NCI-H1930 (cell line): ENCODE measurements at regions not wholly inside any gene's neighbourhood (a gene's known extent, or its start where the extent isn't known, plus 50 kb on each side); places are given as distances from the start of the nearest gene placed in this dataset.
"Not testable (repeated sequence)": the region's sequence is repeated elsewhere in the genome, so short reads cannot be mapped to it uniquely, and the experiment has no call there.

Experiments used
- DNase-seq, 2 experiments: peaks; one replicate each; lab custom pipeline; 2025; lab: John Stamatoyannopoulos, UW

DNA sequence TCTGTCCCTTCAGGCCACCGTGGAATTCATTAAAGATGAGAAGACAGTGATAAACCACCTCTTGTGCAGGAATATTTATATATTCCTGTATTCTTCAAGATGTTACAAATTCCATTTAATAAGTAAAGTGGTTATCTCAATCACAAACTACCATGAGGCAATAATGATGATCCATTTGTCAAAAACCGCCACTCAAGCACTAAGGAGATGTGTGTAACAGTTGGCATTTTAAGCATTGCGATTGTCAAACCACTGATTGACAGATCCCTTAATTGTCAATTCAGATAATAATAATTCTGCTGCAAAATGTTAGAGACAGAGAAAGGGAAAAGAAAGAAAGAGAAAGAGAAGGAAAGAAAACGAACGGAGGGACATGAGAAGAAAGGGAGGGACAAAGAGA lies 476.1 kb upstream of the RBFOX1 start:
- no peak for DNase-seq

- DNase-seq, result no peak
Measured at GRCh38 chr16:6853565-6853964, 479.1 kb upstream of the RBFOX1 start.

- no peak for DNase-seq
Measured at GRCh38 chr16:6852643-6853225, 479.9 kb upstream of the RBFOX1 start.

DNA sequence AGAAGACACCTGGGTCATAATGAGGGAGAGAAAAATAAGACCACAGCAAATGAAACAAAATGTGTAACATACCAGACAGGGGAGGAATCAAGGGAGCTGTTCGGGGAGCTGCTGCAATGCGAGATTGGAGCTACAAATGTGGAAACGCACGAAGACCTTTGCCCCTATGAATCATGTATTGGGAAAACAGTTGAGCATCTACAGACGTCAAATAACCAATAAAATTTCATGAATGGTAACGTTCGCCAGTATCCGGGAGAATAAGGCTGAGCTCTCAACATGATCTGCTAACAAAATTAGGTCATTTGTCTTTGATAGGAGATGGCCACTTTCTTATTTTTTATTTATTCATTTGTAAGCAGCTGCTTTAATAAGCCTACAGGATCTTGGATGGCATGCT lies 486.2 kb upstream of the RBFOX1 start:
- DNase-seq, result no peak

- DNase-seq, result no peak
Measured at GRCh38 chr16:6841392-6841791, 491.3 kb upstream of the RBFOX1 start.

DNA sequence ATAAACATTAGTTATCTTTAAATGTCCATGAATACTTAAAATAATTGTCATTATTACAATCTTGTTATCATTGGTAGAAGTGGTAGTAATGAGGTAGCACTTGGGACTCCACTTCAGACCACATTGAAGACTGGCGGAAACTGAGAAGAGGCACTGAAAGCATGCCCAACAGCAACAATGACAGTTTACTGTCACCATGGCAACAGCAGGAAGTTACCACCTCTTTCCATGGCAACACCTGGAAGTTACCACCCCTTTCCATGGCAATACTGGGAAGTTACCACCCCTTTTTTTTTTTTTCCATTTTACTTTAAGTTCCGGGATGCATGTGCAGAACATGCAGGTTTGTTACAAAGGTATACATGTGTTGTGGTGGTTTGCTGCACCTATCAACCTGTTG lies 494.9 kb upstream of the RBFOX1 start:
- DNase-seq, result no peak

GRCh38 chr16:6836766-6837165 lies 495.9 kb upstream of the RBFOX1 start:
- DNase-seq, result no peak

GRCh38 chr16:6835941-6836340 lies 496.7 kb upstream of the RBFOX1 start:
- DNase-seq, result no peak

- no peak for DNase-seq
Measured at GRCh38 chr16:6835516-6835915, 497.1 kb upstream of the RBFOX1 start.

DNA sequence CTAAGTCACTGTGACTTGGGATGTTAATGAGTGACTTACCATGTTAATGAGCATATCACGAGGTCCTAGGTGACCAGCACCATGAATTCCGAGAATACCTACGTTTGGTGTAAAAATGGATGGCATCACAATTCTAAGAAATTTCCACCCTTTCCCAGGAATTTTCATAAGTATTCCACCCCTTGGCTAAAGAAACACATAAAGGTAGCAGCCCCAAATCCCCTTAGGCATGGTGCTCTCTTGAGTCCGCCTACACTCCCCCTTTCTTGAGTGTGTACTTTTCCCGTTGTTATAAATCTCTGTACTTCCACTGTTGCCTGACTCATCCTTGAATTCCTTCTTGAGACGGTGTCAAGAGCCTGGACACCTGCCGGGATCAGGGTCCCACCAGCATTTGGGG lies 504.0 kb upstream of the RBFOX1 start:
- no peak for DNase-seq

DNA sequence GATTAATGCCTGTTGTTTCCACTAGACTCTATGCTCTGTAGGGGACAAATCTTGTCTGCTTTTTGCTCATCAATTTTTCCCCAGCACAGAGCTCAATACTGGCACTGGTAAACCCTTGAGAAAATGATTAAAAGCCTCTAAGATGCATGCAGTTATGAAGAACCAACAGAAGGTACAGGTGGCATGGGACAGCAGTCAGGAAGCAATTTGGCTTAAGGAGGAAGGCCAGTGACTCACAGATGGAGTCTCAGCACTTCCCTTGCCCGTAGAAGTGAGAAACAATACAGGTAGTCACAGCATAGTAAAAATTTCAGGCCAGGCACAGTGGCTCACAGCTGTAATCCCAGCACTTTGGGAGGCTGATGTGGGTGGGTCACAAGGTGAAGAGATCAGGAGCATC lies 504.7 kb upstream of the RBFOX1 start:
- DNase-seq, result no peak

DNA sequence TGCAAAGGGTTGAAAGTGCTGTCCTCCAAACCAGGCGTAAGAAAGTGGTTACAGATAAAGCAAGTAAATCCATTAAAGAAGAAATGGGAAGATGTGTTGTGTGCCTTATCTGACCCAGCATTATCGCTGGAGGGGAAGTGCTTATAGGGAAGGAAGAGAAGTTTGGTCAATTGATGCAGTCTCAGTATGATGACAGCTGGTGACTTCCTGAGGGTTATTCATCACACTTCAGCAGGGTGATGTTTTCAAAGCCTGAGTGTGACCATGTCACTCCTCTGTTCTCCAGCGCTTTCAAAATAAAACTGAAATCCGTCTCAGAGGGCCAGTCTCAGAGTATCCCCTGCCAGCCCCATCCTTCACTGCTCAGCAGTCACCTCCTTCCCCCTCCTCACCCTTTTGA lies 505.4 kb upstream of the RBFOX1 start:
- DNase-seq, result no peak

- DNase-seq, result no peak
Measured at GRCh38 chr16:6822041-6822440, 510.6 kb upstream of the RBFOX1 start.

DNA sequence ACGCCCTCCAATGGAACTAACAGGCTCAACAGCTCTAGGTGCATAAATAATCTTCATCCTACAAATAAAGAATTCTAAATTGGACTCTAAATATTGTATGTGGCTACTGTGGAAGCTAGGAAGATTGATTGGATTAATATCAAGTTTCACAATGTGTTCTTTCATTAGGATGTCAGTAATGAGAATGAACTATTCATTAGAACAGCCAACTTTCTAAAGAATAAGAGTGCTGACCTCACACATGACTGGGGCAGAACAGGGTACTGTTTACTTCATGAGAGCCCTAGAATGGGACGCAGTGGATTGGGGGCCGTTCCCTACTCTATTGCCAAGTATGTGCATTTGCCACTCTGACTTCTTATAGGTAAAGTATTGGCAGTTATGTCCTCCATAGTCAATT lies 528.2 kb upstream of the RBFOX1 start:
- no peak for DNase-seq

DNA sequence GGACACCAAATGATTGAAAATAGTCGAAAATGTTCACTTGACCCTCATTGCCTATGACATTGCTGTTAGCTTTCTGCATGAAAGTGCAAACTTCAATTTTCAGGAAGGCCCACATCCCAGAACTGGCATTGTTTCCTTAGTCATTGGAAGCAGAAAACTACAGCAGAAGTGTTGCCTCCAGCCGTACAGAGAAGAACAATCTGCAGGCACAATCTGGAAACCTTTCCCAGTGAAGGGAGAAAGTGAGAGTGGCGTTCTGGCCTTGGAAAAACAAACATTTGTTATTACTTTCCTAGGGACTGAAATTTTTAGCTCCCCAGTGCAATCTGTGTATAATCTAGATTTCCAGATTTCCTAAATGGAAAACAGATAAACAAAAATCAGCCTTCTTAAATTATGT lies 529.5 kb upstream of the RBFOX1 start:
- no peak for DNase-seq

GRCh38 chr16:6797223-6797622 lies 535.4 kb upstream of the RBFOX1 start:
- no peak for DNase-seq

DNA sequence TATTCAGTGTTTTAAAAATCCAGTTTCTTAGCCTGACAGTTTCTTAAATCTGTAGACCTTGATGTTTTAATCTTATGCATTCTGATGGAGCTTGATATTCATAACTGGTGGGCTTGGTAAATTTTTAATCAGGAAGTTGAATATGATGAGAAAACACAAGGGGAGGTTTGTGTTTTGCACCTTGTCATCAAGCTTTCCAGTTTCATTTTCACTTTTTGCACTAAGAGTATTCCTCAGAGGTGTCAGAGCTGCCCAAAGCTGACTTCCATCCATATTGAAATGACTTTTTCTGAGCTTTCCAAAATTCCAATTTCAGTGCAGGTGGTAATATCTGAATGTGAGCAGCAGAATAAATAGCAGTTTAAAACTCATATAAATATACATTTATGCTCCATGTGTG lies 555.0 kb upstream of the RBFOX1 start:
- DNase-seq, result no peak

DNA sequence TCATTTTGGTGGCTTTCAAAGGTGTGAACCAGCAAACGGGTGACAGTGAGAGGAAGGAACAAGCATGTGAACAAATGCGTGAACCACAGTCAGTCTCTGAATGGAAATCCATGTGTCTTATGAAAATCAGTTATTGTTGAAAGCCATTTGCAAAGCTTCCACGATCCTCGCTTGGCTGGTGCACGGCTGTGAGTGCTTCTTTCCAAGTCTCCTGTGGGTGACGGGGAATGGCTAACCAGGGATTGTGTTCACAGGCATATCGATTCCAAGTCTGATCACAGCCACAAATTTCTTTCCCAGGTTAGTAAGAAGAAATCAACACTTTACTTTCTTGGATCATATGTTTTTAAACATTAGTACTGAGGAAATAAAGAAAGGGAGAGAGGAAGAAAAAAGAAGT lies 556.9 kb upstream of the RBFOX1 start:
- DNase-seq, result no peak

GRCh38 chr16:6771956-6772355 lies 560.7 kb upstream of the RBFOX1 start:
- DNase-seq, result no peak

DNA sequence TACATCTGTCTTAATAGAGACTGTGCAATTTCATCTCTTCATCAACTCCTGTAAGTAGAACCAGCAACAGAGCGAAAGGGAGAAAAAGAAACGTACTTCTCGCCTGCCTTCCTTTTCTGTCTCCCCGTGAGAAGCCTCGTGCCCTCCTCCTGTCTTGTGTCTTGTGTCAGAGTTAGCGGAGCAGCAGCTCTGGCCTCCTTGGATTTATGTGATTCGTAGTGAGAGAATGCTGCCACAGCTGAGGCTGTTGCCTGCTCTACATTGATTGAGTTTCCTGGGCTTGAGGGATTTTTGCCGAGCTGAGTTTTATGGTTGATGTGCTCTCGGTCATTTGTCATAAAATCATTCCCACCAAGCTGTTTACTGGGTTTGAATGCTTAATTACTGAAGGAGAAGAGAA lies 579.1 kb upstream of the RBFOX1 start:
- no peak for DNase-seq

DNA sequence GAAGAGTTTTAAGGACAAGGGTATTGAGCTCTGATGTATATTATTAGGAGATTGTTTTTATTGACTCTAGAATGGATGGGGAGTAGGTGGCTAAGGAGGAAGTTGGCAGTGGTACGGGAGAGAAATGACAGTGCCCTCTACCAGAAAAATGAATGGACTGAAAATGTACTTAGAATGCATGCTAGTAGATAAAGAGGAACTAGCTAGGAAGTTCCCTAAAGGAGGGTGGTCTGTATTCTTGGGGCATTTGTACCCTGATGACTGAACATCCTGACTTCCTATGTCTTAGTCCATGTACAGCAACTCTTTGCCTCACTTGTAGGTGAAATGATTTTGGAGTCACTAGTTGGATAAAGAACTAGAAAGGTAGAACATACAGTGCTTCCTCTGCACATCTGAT lies 581.5 kb upstream of the RBFOX1 start:
- no peak for DNase-seq

DNA sequence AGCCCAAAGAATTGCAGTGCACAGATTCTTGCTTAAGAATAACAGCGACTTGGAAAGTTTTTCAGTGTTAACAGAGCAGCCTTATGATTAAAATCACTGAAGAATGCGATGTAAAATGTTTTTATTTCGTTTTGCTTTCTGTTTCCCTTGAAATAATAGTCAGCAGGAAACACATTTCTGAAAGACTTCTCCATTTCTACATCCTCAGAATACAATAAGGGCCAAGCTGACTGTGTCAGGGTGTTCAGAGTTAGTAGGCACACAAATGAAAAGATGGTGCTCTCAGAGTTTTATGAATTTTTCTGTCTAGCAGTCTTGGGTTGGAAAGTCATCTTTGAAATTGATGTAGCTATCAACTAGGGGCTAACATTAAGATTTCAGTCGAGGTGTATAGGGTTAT lies 582.9 kb upstream of the RBFOX1 start:
- DNase-seq, result no peak

GRCh38 chr16:6736302-6736701 lies 596.3 kb upstream of the RBFOX1 start:
- DNase-seq, result not testable (repeated sequence)

- DNase-seq, result no peak
Measured at GRCh38 chr16:6735631-6736030, 597.0 kb upstream of the RBFOX1 start.

GRCh38 chr16:6732166-6732565 lies 600.5 kb upstream of the RBFOX1 start:
- no peak for DNase-seq
